ENCODE measurements at regions not wholly inside any gene's neighbourhood (a gene's known extent, or its start where the extent isn't known, plus 50 kb on each side); places are given as distances from the start of the nearest gene placed in this dataset.

- Histone ChIP-seq H3K79me1 (ENCODE audit: low read depth in 1 of 2, low read length in 2 of 2) (no peaks in the 10 kb centered on the region), H4K8ac (ENCODE audit: low read depth in 2 of 2, low read length in 2 of 2) (no peak overlapping the region), H4K5ac (ENCODE audit: low read depth, low read length) (no peak overlapping the region), H3K27me3 (ENCODE audit: control insufficient read depth, insufficient read depth, low read length) (no peaks in the 10 kb centered on the region), H3K23ac (ENCODE audit: low read depth, low read length) (no peak overlapping the region), H2AFZ (replicated peaks; ENCODE audit: low read length, poor library complexity) (no peak overlapping the region), H3K4me2 (ENCODE audit: low read depth, low read length) (no peak overlapping the region), H2AK9ac (replicated peaks; ENCODE audit: low read depth, low read length, poor library complexity) (no peak overlapping the region), H2BK20ac (ENCODE audit: low read depth, low read length) (no peak overlapping the region), H2BK5ac (ENCODE audit: low read depth, low read length, poor library complexity, severe bottlenecking) (no peak overlapping the region), H3K56ac (ENCODE audit: extremely low read depth, insufficient read depth, low read length) (no peak overlapping the region), H2BK15ac (ENCODE audit: low read depth, low read length) (no peak overlapping the region), H3K4ac (ENCODE audit: low read depth, low read length) (no peak overlapping the region), H3K9me1 (ENCODE audit: insufficient read depth, low read length) (no peaks in the 10 kb centered on the region), H3K27ac (ENCODE audit: insufficient read depth, low read length) (no peak overlapping the region), H4K20me1 (ENCODE audit: insufficient read depth, low read length) (no peaks in the 10 kb centered on the region), H3K36me3 (ENCODE audit: control insufficient read depth, insufficient read depth, low read length) (no peaks in the 10 kb centered on the region), H3K4me3 (ENCODE audit: insufficient read depth, low read depth, low read length) (no peak overlapping the region), H4K91ac (ENCODE audit: insufficient read depth, low read depth, low read length) (no peak overlapping the region), H3K4me1 (ENCODE audit: control insufficient read depth, insufficient read depth, low read length) (no peaks in the 10 kb centered on the region), H2BK120ac (ENCODE audit: low read depth, low read length) (no peak overlapping the region), H3K14ac (replicated peaks; ENCODE audit: low read depth, low read length) (no peak overlapping the region), H3K9ac (ENCODE audit: low read depth, low read length) (no peak overlapping the region), H3K18ac (ENCODE audit: low read depth, low read length) (no peak overlapping the region), H2AK5ac (ENCODE audit: low read depth, low read length) (no peak overlapping the region), H3K9me3 (ENCODE audit: control insufficient read depth, insufficient read depth, low read length) (peaks cover 3% of the 10 kb centered on the region; the same call in 1 of the 2 replicates)
- TF ChIP-seq RCOR1 (IDR thresholded peaks at IDR 0.05; ENCODE audit: insufficient replicate concordance, low read length) = no peak
- no peak for TF ChIP-seq CHD1 (IDR thresholded peaks at IDR 0.05; ENCODE audit: low read depth, low read length)
- TF ChIP-seq BHLHE40 (IDR thresholded peaks at IDR 0.05; ENCODE audit: low read depth, low read length) = no peak
- TF ChIP-seq MAFK (IDR thresholded peaks at IDR 0.05; ENCODE audit: low read depth, low read length) = no peak
- TF ChIP-seq NFE2L2 (IDR thresholded peaks at IDR 0.05; ENCODE audit: low read depth, low read length) = no peak
- TF ChIP-seq, protein P1, sequence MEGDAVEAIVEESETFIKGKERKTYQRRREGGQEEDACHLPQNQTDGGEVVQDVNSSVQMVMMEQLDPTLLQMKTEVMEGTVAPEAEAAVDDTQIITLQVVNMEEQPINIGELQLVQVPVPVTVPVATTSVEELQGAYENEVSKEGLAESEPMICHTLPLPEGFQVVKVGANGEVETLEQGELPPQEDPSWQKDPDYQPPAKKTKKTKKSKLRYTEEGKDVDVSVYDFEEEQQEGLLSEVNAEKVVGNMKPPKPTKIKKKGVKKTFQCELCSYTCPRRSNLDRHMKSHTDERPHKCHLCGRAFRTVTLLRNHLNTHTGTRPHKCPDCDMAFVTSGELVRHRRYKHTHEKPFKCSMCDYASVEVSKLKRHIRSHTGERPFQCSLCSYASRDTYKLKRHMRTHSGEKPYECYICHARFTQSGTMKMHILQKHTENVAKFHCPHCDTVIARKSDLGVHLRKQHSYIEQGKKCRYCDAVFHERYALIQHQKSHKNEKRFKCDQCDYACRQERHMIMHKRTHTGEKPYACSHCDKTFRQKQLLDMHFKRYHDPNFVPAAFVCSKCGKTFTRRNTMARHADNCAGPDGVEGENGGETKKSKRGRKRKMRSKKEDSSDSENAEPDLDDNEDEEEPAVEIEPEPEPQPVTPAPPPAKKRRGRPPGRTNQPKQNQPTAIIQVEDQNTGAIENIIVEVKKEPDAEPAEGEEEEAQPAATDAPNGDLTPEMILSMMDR (conservative IDR thresholded peaks at IDR 0.05; ENCODE audit: low read depth, low read length) = no peak
- TF ChIP-seq ELK1 (IDR thresholded peaks at IDR 0.05; ENCODE audit: borderline replicate concordance, low read depth, low read length) = no peak
- dilution Hi-C loops (cut with HindIII; ENCODE audit: low sequenced_read_pairs, unreplicated experiment) = no loop called here
- DNase-seq = no peak
- no CpG with 5 or more reads among the region's 1 CpG for WGBS, 2 experiments (ENCODE audit: extremely low coverage in 2 of 2, insufficient read length in 1 of 2)
- no peak for ATAC-seq (ENCODE audit: low read depth)
- intact Hi-C loops (cut with micrococcal nuclease) = no loop called here
- BruUV-seq (replicated peaks) = no TSS peak
- CTCF ChIA-PET = no interaction called here
- in situ Hi-C loops (cut with MboI; ENCODE audit: low sequenced_read_pairs) = no loop called here
- POLR2A ChIA-PET (ENCODE audit: unreplicated experiment) = no interaction called here
These were observed 1156.4 kb upstream of the AGA start for GRCh38 chr4:178598672-178599071.

Data from IMR-90 (cell line).